ENCODE measurements at regions not wholly inside any gene's neighbourhood (a gene's known extent, or its start where the extent isn't known, plus 50 kb on each side); places are given as distances from the start of the nearest gene placed in this dataset.

DNA sequence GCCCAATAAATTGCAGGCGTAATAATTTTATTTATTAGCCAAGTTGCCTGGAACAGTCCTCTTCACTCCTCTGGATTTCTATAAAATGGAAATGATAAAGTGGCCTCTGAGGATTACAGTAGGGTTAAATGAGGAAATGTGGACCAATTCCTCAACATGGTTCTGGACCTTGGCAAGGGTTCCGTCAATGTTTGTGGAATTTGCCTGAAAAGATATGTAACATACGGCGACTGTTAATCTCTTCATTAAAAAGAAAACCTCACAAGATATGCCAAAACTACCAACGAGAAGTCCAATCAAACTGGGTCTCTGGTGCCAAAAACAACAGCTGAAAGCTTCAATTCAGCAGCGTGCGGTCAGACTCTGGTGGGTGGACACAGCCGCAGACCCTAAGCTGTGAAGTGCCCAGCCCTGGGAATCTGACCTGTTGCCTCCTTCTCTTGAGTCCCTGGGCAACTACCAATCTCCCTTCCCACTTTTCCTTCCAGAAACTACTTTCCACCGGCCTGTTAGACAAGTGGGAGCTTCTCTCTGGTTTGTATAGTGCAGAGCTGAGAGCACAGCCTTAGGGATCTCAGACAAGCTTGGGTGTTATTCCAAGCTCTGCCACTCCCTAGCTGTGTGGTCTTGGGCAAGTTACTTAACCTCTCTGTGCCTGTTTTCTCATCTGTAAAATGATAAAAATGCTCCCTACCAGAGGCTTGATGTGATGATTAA lies 190.5 kb upstream of the GSC start:
- TF ChIP-seq, protein P1, sequence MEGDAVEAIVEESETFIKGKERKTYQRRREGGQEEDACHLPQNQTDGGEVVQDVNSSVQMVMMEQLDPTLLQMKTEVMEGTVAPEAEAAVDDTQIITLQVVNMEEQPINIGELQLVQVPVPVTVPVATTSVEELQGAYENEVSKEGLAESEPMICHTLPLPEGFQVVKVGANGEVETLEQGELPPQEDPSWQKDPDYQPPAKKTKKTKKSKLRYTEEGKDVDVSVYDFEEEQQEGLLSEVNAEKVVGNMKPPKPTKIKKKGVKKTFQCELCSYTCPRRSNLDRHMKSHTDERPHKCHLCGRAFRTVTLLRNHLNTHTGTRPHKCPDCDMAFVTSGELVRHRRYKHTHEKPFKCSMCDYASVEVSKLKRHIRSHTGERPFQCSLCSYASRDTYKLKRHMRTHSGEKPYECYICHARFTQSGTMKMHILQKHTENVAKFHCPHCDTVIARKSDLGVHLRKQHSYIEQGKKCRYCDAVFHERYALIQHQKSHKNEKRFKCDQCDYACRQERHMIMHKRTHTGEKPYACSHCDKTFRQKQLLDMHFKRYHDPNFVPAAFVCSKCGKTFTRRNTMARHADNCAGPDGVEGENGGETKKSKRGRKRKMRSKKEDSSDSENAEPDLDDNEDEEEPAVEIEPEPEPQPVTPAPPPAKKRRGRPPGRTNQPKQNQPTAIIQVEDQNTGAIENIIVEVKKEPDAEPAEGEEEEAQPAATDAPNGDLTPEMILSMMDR (conservative IDR thresholded peaks at IDR 0.05; ENCODE audit: low read length): no peak
- TF ChIP-seq EZH2phosphoT487 (IDR thresholded peaks at IDR 0.05; ENCODE audit: borderline replicate concordance, low read depth, low read length): no peak

All from OCI-LY7 (cell line).